GM10266 (cell line): ENCODE measurements at regions not wholly inside any gene's neighbourhood (a gene's known extent, or its start where the extent isn't known, plus 50 kb on each side); places are given as distances from the start of the nearest gene placed in this dataset.
"Not testable (repeated sequence)": the region's sequence is repeated elsewhere in the genome, so short reads cannot be mapped to it uniquely, and the experiment has no call there.

Experiments
- DNase-seq: peaks from one replicate; pipeline ENCODE4 v3.0.0; 2012; ENCODE audit errors: extremely low spot score
- TF ChIP-seq, protein P1 (sequence below): IDR thresholded peaks from 2 replicates; pipeline ENCODE4 v1.5.1; 2012; ENCODE audit warnings: mild to moderate bottlenecking, low read depth; ENCODE audit not compliant: control insufficient read depth, insufficient read depth; ENCODE audit errors: missing control alignments

DNA sequence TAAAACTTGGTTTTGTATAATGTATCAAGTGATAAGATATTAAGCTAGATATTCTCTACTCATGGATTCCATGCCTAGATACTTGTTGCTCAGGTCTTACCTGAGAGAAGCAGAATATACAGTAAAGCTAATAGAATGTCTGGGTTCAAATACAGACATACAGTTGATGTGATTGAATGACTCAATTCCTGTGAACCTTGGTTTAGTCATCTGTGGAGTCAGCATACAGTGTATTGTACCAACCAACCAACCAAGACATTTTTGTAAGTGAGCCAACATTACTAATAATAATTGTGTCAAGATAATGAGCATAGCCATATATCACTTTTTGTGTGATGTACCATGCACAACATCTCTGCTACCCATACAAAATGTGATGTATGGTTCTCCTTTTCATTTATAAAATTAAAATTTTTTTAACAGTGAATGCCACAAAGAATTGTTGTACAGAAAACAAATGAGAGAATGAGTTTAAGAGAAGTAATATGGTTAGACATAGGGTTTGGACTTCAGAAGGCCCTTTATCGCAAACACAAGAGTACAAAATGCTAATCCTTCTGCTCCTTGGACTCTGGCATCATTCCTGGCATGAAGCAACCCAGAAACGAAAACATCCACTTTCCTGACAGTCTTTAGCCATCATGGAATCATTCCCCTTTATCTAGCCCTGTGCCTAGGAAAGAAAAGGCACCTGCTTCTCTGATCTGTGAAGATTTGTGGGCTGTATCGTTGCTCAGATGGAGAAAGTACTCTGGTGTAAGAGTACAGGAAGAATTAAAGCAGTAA lies 977.2 kb upstream of the USP15 start:
- TF ChIP-seq, protein P1, sequence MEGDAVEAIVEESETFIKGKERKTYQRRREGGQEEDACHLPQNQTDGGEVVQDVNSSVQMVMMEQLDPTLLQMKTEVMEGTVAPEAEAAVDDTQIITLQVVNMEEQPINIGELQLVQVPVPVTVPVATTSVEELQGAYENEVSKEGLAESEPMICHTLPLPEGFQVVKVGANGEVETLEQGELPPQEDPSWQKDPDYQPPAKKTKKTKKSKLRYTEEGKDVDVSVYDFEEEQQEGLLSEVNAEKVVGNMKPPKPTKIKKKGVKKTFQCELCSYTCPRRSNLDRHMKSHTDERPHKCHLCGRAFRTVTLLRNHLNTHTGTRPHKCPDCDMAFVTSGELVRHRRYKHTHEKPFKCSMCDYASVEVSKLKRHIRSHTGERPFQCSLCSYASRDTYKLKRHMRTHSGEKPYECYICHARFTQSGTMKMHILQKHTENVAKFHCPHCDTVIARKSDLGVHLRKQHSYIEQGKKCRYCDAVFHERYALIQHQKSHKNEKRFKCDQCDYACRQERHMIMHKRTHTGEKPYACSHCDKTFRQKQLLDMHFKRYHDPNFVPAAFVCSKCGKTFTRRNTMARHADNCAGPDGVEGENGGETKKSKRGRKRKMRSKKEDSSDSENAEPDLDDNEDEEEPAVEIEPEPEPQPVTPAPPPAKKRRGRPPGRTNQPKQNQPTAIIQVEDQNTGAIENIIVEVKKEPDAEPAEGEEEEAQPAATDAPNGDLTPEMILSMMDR = no peak
- no peak for DNase-seq

DNA sequence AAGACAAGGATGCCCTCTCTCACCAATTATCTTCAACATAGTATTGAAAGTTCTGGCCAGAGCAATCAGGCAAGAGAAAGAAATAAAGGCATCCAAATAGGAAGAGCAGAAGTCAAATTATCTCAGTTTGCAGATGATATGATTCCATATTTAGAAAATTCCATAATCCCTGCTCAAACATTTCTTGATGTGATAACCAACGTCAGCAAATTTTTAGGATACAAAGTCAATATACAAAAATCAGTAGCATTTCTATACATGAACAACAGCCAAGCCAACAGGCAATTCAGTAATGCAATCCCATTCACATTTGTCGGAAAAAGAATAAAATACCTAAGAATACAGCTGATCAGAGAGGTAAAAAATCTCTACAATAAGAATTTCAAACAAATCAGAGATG lies 969.7 kb upstream of the USP15 start:
- no peak for DNase-seq
- TF ChIP-seq, protein P1 = no peak

DNA sequence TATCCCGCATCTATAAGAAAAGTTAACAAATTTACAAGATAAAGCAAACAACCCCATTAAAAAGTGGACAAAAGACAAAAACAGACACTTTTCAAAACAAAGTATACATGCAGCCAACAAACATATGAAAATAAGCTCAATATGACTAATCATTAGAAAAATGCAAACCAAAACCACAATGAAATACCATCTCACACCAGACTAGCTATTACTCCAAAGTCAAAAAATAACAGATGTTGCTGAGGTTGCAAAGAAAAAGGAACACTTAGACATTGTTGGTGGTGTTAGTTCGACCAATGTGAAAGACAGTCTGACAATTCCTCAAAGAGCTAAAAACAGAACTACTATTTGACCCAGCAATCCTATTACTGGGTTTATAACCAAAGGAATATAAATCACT lies 968.6 kb upstream of the USP15 start:
- DNase-seq = no peak
- TF ChIP-seq, protein P1 = no peak

DNA sequence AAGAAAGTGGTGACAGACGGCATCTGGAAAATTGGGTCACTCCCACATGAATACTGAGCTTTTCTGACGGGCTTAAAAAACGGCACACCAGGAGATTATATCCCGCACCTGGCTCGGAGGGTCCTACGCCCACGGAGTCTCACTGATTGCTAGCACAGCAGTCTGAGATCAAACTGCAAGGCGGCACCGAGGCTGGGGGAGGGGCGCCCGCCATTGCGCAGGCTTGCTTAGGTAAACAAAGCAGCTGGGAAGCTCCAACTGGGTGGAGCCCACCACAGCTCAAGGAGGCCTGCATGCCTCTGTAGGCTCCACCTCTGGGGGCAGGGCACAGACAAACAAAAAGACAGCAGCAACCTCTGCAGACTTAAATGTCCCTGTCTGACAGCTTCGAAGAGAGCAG lies 966.2 kb upstream of the USP15 start:
- not testable (repeated sequence) for DNase-seq

DNA sequence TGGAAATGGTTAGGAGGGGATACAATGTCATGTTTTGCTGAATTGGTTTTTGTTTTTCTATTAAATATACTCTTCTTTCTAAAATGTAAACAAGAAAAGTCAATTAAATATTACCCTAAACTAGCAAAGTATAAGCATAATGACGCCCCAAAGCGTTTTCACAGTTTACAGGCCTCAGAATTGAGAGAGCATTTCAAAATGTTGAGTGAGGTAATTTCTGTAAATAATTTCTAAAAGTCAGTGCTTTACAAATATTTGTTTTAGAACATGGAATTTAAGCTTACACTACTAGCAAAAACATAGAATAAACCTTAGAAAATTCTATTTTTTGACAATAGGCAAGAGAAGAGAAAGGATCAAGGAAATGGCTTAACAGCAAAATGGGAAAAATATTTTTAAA lies 958.4 kb upstream of the USP15 start:
- TF ChIP-seq, protein P1 = no peak
- DNase-seq = no peak

DNA sequence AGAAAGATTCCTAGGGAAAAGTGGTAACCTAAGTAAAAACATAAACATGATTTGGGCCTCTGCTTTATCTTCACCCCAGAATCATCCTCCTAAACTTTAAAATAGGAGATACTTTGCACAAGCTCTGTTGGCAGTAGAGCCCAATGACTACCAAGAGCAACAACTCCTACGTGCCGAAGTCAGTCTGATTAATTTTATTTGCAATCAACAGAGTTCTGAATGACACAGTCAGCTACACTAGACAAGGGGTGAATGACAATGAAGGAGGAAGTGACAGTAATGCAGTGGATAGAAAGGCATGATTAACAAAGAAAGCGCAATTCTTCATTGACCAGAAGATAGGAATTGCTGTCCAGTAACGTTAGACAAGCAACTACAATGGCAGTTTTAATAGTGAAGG lies 957.9 kb upstream of the USP15 start:
- TF ChIP-seq, protein P1 = no peak
- no peak for DNase-seq

DNA sequence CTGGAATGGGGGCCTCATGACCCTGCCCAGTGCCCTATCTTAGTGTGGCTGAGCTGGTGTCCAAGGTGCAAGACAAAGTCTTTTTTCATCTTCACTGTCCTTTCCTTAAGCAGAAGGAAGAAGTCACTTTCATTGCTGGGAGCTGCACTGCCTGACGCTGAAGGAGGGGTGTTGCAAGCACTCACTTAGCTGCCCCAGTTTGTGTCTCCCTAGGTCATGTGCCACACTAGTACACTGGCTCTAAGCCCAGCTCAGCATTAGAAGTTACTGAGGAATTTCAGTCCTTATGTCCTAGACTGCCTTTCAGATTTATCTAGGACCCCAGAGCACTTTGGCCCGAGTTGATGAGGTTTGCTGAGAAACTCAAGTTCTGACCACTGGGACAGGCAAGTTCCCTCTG lies 952.0 kb upstream of the USP15 start:
- DNase-seq = no peak
- TF ChIP-seq, protein P1 = no peak

DNA sequence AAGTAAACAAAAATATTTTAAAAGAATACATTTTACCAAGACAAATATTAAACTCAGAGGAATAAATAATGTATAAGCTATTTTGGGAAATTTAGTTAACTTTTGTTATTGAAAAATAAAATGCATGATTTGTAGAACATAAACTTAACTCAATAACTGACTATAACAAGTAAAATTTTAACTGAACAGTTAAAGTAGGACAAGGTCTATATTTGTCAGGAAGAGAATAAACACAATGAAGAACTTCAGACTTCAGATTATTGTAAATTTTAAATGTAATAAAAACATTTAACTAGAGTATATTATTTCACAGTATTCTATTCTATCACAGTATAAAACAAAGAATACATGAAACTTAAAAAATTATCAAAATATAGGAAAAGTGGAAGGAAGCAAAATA lies 948.8 kb upstream of the USP15 start:
- TF ChIP-seq, protein P1 = no peak
- no peak for DNase-seq
